H1 (cell line): ENCODE measurements at regions not wholly inside any gene's neighbourhood (a gene's known extent, or its start where the extent isn't known, plus 50 kb on each side); places are given as distances from the start of the nearest gene placed in this dataset.

Source experiments
- BACH1 ChIP-seq: IDR thresholded peaks from 2 replicates; pipeline ENCODE4 v1.6.1; 2012; ENCODE audit warnings: low read length, improper control_type of control experiment
- CTBP2 ChIP-seq: IDR thresholded peaks from 2 replicates; pipeline ENCODE4 v1.7.0; 2011; ENCODE audit warnings: borderline replicate concordance, mild to moderate bottlenecking, moderate library complexity, mixed read lengths, low read length; ENCODE audit not compliant: insufficient read depth, insufficient read length
- RFX5 ChIP-seq: IDR thresholded peaks from 2 replicates; pipeline ENCODE4 v1.6.1; 2011; ENCODE audit warnings: low read depth, low read length, improper control_type of control experiment, borderline replicate concordance
- RNF2 ChIP-seq: fragments of 200-900, 300-1000 bp; sonication (generic); IDR thresholded peaks from 2 replicates; pipeline ENCODE4 v1.7.1; 2016; ENCODE audit warnings: borderline replicate concordance, low read depth, mild to moderate bottlenecking, antibody characterized with exemption, low read length; ENCODE audit not compliant: poor library complexity, severe bottlenecking; ENCODE audit errors: missing control alignments
- SIN3A ChIP-seq, 2 experiments: IDR thresholded peaks in 1 of 2; conservative IDR thresholded peaks in 1 of 2; 2 replicates each; pipeline ENCODE4 v1.6.1; 2011 to 2012; ENCODE audit warnings: low read length in 2 of 2, improper control_type of control experiment in 1 of 2, low read depth in 1 of 2, mild to moderate bottlenecking in 1 of 2
- TCF12 ChIP-seq: IDR thresholded peaks from 2 replicates; pipeline ENCODE4 v1.6.1; 2011; ENCODE audit warnings: low read depth, mild to moderate bottlenecking, low read length
- ZNF274 ChIP-seq: IDR thresholded peaks from 2 replicates; pipeline ENCODE4 v1.7.0; 2012; ENCODE audit warnings: low read length, borderline replicate concordance; ENCODE audit errors: extremely low read depth
- TF ChIP-seq, protein P1 (sequence below): IDR thresholded peaks from 2 replicates; pipeline ENCODE4 v1.6.1; 2011; ENCODE audit warnings: low read depth, mild to moderate bottlenecking, low read length; ENCODE audit not compliant: insufficient read depth

DNA sequence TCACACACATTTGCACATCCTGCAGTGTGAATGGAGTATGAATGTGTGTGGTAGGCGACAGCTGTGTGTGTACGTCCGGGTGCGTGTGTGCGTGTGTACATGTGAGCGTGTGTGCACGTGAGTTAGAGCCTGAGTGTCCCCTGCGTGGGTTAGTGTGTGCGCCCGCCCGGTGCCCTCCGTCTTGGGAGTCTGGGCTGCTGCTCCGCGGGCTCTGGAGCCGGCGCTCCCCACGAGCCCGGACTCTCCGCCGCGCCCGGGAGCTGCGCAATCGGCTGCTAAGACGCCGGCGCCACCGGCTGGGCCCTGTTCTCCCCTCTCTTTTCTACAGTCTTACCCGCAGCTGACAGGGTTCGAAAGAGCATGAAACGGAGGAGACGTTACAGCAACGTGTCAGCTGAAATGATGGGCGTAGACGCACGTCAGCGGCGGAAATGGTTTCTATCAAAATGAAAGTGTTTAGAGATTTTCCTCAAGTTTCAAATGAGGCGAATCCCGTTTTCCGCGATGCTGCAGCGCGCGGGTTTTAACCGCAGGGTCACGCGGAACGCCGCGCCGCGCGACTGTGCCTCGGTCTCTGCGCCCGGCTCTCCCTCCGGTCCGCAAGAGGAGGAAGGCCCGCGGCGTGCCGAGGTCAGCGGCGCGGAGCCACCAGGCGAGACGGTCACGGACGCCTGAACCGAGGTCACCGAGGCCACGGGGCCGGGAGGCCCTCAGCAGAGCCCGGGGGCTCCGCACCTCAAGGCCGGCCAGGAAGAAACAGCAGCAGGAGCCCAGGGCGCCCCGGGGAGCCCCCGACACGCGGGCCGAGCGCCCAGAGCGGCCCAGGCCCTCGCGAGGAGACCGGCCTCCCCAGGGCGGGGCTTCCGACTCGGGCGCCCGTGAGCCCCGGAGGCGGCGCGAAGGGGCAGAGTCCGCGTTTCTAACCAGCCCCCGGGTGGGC lies 95.3 kb upstream of the BHLHE23 start (continued):
- TF ChIP-seq RNF2 (peak; percentile 69), RFX5 (no peak), CTBP2 (no peak), ZNF274 (no peak), TCF12 (no peak), SIN3A (conservative IDR thresholded peaks at IDR 0.05 in 1 of 2, IDR thresholded peaks at IDR 0.05 in 1 of 2; ENCODE audit: low read depth in 1 of 2, low read length in 2 of 2) (peak in 1 of 2 experiments; percentile 66; a peak in 1 of 4 replicates), BACH1 (0 out of 2 replicates have a peak, but pooled peaks have one; percentile 10)
- TF ChIP-seq, protein P1, sequence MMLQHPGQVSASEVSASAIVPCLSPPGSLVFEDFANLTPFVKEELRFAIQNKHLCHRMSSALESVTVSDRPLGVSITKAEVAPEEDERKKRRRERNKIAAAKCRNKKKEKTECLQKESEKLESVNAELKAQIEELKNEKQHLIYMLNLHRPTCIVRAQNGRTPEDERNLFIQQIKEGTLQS = no peak
